Activated T-cell treated with anti-CD3 and anti-CD28 coated beads, Interleukin-2, amount 50 U/mL, for 48 hours (primary cell): ENCODE measurements at regions not wholly inside any gene's neighbourhood (a gene's known extent, or its start where the extent isn't known, plus 50 kb on each side); places are given as distances from the start of the nearest gene placed in this dataset.
"Not testable (repeated sequence)": the region's sequence is repeated elsewhere in the genome, so short reads cannot be mapped to it uniquely, and the experiment has no call there.

Experiments
- DNase-seq, 2 experiments: peaks; one replicate each; pipeline ENCODE4 v3.0.0-alpha.2; 2020

DNA sequence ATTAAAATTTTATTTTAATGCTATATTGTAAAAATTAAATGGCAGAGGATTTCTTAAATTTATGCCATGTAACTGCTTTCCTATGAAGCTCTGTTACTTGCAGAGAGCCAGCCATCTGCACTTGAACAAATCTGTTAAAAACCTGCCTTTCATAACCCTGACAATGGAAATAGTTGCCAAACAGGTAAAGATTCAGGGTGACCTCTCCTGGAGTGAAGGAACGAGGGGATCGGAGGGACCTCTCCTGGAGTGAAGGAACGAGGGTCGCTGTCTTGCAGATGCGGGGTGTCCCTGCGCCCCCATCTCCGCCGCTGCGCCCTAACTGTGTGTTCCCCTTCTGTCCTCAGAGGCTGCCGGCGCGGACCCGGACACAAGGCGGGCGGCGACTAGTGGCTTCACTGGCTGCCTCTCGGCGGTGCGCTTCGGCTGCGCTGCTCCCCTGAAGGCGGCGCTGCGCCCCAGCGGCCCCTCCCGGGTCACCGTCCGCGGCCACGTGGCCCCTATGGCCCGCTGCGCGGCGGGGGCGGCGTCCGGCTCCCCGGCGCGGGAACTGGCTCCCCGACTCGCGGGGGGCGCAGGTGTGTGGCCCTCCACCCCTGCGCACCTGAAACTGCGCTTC is 295.9 kb upstream of the SPATA31A3 start:
- not testable (repeated sequence) for DNase-seq

- DNase-seq: not testable (repeated sequence)
Observed at GRCh38 chr9:67284299-67284698, 291.9 kb upstream of the SPATA31A3 start.

GRCh38 chr9:67281574-67281973 is 289.2 kb upstream of the SPATA31A3 start:
- DNase-seq: not testable (repeated sequence)

GRCh38 chr9:67269692-67270091 is 277.3 kb upstream of the SPATA31A3 start:
- DNase-seq: not testable (repeated sequence)

GRCh38 chr9:67257894-67258293 is 265.5 kb upstream of the SPATA31A3 start:
- not testable (repeated sequence) for DNase-seq

DNA sequence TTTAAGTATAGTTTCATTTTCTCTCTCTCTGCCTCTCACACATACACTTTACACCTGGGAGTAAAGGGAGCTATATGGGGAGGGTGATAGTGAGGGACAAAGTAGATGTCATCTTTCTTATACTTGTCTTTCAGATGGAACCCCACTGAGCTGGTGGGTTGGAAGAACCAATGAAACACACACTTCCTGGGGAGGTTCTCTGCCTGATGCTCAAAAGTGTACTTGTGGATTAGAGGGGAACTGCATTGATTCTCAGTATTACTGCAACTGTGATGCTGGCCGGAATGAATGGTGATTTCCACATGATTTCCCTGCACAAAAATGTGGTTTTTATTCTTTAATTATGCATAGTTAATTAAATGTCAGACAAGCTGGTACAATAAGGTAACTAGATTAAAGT is 256.6 kb upstream of the SPATA31A3 start:
- not testable (repeated sequence) for DNase-seq

GRCh38 chr9:67212073-67212472 is 219.7 kb upstream of the SPATA31A3 start:
- not testable (repeated sequence) for DNase-seq

- not testable (repeated sequence) for DNase-seq
Observed at GRCh38 chr9:67210842-67211241, 218.5 kb upstream of the SPATA31A3 start.

- DNase-seq: not testable (repeated sequence)
Observed at GRCh38 chr9:67208831-67209437, 216.6 kb upstream of the SPATA31A3 start.

DNA sequence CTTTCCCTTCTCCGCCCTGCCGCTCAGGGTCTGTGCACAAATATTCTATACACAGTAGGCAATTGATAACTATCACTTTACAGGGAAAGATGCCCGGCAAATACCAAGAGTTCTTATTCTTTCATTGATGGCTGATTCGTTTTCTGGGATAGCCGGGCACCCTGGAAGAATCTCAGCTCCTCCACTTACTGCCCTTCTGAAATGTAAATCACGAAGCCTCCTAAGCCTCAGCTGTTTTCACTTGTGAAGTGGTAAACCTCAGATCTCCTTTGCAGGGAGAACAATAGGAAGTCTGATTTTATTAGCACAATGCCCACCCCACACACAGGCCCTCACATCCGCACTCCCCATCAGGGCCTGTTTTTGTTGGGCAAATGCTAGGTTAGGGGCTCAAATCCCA is 203.8 kb upstream of the SPATA31A3 start:
- DNase-seq: not testable (repeated sequence)

DNA sequence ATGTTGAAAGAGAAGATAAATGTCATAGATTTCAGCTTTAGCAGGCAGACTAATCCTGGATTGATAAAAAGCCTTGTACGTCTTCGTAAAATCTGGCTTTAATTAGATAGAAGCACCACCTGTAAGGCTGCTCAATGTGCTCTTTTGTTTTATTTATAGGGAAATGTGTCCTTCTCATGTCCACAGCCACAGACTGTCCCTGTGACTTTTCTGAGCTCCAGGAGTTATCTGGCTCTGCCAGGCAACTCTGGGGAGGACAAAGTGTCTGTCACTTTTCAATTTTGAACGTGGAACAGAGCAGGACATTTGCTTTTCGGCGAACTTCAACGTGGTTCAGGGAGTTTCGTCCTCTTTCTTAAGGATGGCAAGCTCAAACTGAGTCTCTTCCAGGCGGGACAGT is 203.0 kb upstream of the SPATA31A3 start:
- DNase-seq: not testable (repeated sequence)

DNA sequence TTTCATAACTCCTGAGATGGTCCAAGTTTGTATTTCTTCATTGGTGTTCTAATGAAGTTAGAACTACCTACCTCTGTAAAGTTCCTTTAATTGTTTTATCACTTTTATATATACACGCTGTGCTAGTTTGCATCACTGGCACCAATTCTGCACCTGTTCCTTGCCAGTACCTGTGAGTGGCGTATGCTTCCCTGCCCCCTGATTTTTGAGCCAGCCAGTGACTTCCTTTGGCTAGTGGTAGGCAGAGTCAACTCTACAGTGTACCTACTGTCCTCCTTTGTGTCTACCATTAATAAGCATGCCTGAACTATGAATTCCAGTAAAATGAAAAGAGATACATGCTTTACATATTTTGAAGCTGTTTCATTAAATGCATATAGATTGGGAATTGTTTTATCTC is 186.8 kb upstream of the SPATA31A3 start:
- not testable (repeated sequence) for DNase-seq

- DNase-seq: not testable (repeated sequence)
Observed at GRCh38 chr9:67175167-67175566, 182.8 kb upstream of the SPATA31A3 start.

- not testable (repeated sequence) for DNase-seq
Observed at GRCh38 chr9:67171721-67172120, 179.4 kb upstream of the SPATA31A3 start.

- not testable (repeated sequence) for DNase-seq
Observed at GRCh38 chr9:67168530-67169157, 176.3 kb upstream of the SPATA31A3 start.

DNA sequence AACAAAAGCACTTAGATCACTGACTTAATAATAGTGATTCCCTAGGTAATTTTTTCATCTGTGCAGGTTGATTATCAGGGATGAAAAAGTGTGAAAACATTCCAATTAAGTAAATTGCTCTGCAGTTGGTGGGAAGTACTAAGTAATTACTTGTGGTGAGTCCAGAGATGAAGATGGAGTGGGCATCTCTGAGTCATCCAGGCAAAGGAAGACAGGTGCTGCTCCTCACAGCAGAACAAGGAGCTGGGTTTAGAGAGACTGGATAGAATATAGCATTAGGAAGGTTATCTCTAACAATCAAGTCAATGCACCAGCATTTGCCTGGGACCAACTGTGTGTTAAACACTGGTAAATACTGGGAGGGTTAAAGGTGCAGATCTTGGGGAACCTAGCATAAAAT is 174.0 kb upstream of the SPATA31A3 start:
- DNase-seq: not testable (repeated sequence)

- not testable (repeated sequence) for DNase-seq
Observed at GRCh38 chr9:67162827-67163226, 170.5 kb upstream of the SPATA31A3 start.

GRCh38 chr9:67155218-67155617 is 162.9 kb upstream of the SPATA31A3 start:
- DNase-seq: not testable (repeated sequence)

DNA sequence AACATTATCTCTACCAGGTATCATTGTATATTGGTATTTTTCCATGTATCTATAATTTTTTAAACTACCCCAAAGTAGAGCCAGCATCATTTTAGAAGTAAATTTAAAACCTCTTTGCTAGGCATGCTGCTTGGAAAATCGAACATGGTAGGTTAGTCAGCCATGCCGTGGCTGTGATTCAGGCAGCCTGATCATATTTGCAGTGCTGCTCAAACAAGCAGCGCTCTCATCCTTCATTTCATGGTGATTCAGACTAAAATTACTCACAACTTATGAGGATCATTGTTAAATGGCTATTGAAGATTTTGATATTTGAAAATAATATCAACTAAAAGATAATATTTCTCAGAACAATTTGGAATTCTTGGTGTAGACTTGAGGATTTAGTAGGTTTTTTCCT is 161.2 kb upstream of the SPATA31A3 start:
- not testable (repeated sequence) for DNase-seq

DNA sequence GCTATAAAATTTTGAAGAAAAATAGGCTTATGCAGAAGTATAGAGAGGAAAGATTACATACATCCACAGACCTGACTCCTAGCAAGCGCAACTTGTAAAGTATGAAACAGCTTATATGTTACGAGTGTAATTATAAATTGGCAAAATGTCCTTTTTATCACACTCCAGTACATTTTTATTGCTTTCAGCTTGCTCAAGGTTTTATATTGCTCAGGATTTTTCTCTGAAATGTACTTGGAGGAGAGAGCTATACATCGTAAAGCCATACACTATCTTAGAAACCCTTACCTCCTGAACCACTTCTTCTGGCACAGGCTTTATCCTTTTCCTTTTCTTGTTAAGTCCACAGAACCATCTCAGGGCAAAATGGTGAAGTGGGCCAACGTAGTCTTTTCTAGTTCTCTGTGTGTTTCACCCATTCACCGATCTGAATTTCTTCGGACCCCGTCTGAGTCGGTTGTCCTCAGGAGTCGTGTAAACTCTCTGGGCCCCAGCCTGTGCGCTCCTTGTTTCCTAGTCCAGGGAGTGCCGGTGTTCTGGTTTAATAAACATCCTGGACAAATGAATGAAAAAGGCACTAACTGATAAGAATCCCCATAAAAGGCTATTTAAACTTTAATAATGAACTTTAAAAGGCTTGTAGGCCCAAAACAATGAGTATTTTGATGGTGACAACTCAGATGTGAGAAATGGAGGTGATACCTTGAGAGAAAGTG is 150.2 kb upstream of the SPATA31A3 start:
- not testable (repeated sequence) for DNase-seq

GRCh38 chr9:67136376-67136775 is 144.0 kb upstream of the SPATA31A3 start:
- not testable (repeated sequence) for DNase-seq

DNA sequence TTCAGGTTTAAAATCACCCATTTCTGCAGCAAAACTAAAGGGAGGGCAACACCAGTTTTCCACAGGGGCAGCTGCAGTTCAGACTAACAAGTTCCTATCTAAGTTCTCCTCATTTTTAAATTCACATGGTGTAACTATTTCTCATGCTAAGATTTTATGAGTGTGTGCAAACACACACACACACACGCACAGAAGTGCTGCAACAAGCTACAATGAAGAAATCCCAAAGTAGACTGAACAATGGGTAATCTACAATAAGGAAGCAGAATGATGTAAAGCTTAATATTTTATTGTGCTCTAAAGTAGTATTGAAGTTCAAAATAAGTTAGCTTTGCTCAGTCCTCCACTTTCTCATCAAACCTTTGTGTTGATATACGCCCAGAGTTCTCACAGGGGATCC is 140.8 kb upstream of the SPATA31A3 start:
- DNase-seq: not testable (repeated sequence)

DNA sequence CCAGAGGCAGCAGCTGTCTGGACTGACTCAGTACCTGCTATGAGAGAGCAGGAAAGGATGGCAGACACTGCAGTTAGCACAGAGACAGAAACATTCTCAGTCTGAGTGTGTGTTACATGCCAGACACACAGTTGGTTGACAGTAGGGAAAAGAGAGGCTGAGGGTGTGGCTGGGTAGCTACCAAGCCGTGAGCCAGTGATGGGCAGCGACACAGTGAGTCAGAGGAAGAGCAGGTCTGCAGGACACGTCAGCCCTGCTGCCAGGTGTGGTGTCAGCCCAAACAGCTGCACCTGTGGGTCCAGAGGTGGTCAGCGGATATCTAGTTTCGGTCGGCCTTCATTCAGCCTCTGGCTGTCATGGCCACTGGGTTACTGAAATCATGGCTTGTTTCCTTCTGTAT is 124.4 kb upstream of the SPATA31A3 start:
- not testable (repeated sequence) for DNase-seq
